K562 (cell line): ENCODE measurements at regions not wholly inside any gene's neighbourhood (a gene's known extent, or its start where the extent isn't known, plus 50 kb on each side); places are given as distances from the start of the nearest gene placed in this dataset. TPM values are rescaled to one million over a fixed set of nuclear protein-coding genes. Genes with fewer than 3 reads are reported as not detected.

Experiments
- CTCFL ChIP-seq: IDR thresholded peaks from 2 replicates; pipeline ENCODE4 v1.6.1; 2011; ENCODE audit warnings: borderline replicate concordance, low read depth, mild to moderate bottlenecking, moderate library complexity, low read length; ENCODE audit not compliant: insufficient read depth, poor library complexity, severe bottlenecking
- GMEB1 ChIP-seq: fragments of 250-450 bp; sonication (Bioruptor Pico); IDR thresholded peaks from 2 replicates; pipeline ENCODE4 v1.4.0; 2020; ENCODE audit warnings: mild to moderate bottlenecking
- HCFC1 ChIP-seq: IDR thresholded peaks from 2 replicates; pipeline ENCODE4 v1.6.1; 2012; ENCODE audit warnings: low read depth, low read length, improper control_type of control experiment
- HMGN3 ChIP-seq: IDR thresholded peaks from 2 replicates; pipeline ENCODE4 v1.6.1; 2011; ENCODE audit warnings: borderline replicate concordance, low read depth, mild to moderate bottlenecking, mixed read lengths, low read length; ENCODE audit not compliant: insufficient read length; ENCODE audit errors: extremely low read depth
- HSF4 ChIP-seq: fragments of 250-450 bp; sonication (Bioruptor Pico); IDR thresholded peaks from 2 replicates; pipeline ENCODE4 v2.1.2; 2022; ENCODE audit warnings: mild to moderate bottlenecking, moderate library complexity, borderline replicate concordance
- microRNA-seq: library from miRNA; unstranded; fragments of <30 nt; microRNA quantifications from one replicate; pipeline ENCODE4, GENCODE V29; 2018; ENCODE audit warnings: borderline microRNAs expressed
- small RNA-seq: library from RNA; depleted of rRNA; stranded (forward); fragments of <200 nt; gene quantifications from one replicate; pipeline ENCODE3, GENCODE V24; 2014

GRCh38 chr4:29467044-29467717 is 1253.0 kb upstream of the PCDH7 start (continued):
- TF ChIP-seq HSF4 (CRISPR knock-in tag) (no peak), HMGN3 (no peak), CTCFL (no peak), HCFC1 (no peak), GMEB1 (CRISPR knock-in tag) (no peak)

Small RNA genes lying in the stretch of these regions (microRNA-seq; reads per million reads assigned to microRNA genes)
- not detected for gene MIR4275

Small RNA genes lying in the stretch of these regions (small RNA-seq; reads per million reads assigned to genes)
- gene RF00019 (not detected), gene RN7SL101P (not detected)
